GM12892 (cell line): ENCODE measurements at regions not wholly inside any gene's neighbourhood (a gene's known extent, or its start where the extent isn't known, plus 50 kb on each side); places are given as distances from the start of the nearest gene placed in this dataset.

Source experiments
- POLR2A ChIP-seq: IDR thresholded peaks from 2 replicates; pipeline ENCODE4 v1.6.1; 2011; ENCODE audit warnings: low read depth, low read length, control low read depth
- TAF1 ChIP-seq: IDR thresholded peaks from 2 replicates; pipeline ENCODE4 v1.6.1; 2011; ENCODE audit warnings: low read depth, mild to moderate bottlenecking, control low read depth, low read length, borderline replicate concordance

- no peak for TF ChIP-seq POLR2A
- TF ChIP-seq TAF1, result no peak
These were observed 213.8 kb upstream of the PCDH9 start for GRCh38 chr13:67443923-67444322.
